ENCODE measurements at regions not wholly inside any gene's neighbourhood (a gene's known extent, or its start where the extent isn't known, plus 50 kb on each side); places are given as distances from the start of the nearest gene placed in this dataset.
"Not testable (repeated sequence)": the region's sequence is repeated elsewhere in the genome, so short reads cannot be mapped to it uniquely, and the experiment has no call there.

GRCh38 chr4:179165000-179165738, 1722.9 kb upstream of the AGA start:
- no peak overlapping the region for H3K27ac Mint-ChIP-seq
- Histone ChIP-seq H3K36me3 (ENCODE audit: control insufficient read depth in 2 of 2, extremely low read depth in 1 of 2, insufficient read depth in 1 of 2, low read length in 1 of 2) (no peaks in the 10 kb centered on the region), H3K4me3 (ENCODE audit: control insufficient read depth in 1 of 2, extremely low read depth in 1 of 2, low read length in 1 of 2) (no peak overlapping the region), H3K27me3 (replicated peaks in 1 of 2; ENCODE audit: control insufficient read depth in 2 of 2, extremely low read depth in 1 of 2, insufficient read depth in 2 of 2, low read length in 1 of 2) (no peaks in the 10 kb centered on the region), H3K4me1 (ENCODE audit: control insufficient read depth in 1 of 2, extremely low read depth in 1 of 2, insufficient read depth in 2 of 2, low read length in 2 of 2) (no peaks in the 10 kb centered on the region), H3K9me3 (peaks cover 2% of the 10 kb centered on the region), H3K27ac (ENCODE audit: low read length) (no peak overlapping the region)
- no CpG with 5 or more reads among the region's 4 CpGs for whole genome bisulfite sequencing (ENCODE audit: insufficient coverage)
- no peak for ATAC-seq (replicated peaks in 1 of 4)
- H3K36me3 Mint-ChIP-seq, result no peaks in the 10 kb centered on the region
- no peaks in the 10 kb centered on the region for H3K27me3 Mint-ChIP-seq
- no peaks in the 10 kb centered on the region for H3K4me1 Mint-ChIP-seq
- H3K4me3 Mint-ChIP-seq, result no peak overlapping the region
- ChIA-PET CTCF (interaction anchor here in 1 of 2 donors (0.6 kb wide), 1 partner anchor 145 kb away, joined by 3 read pairs; no protein-coding TSS in a partner anchor), POLR2A (no interaction called here)
- H3K9me3 Mint-ChIP-seq, result peaks cover 16 to 44% (median 22%) of the 10 kb centered on the region in 3 donors
- DNase-seq, result no peak

GRCh38 chr4:179165862-179166261, 1723.6 kb upstream of the AGA start:
- H3K4me1 ChIP-seq (ENCODE audit: control insufficient read depth in 1 of 2, extremely low read depth in 1 of 2, insufficient read depth in 2 of 2, low read length in 2 of 2), result no peaks in the 10 kb centered on the region
- Mint-ChIP-seq H3K27ac (no peak overlapping the region), H3K9me3 (peaks cover 16 to 43% (median 22%) of the 10 kb centered on the region in 3 donors), H3K4me1 (no peaks in the 10 kb centered on the region), H3K36me3 (no peaks in the 10 kb centered on the region), H3K27me3 (no peaks in the 10 kb centered on the region), H3K4me3 (no peak overlapping the region)
- WGBS (ENCODE audit: insufficient coverage), result 44% methylated on average over 2 of the region's 3 CpGs
- H3K27me3 ChIP-seq (replicated peaks in 1 of 2; ENCODE audit: control insufficient read depth in 2 of 2, extremely low read depth in 1 of 2, insufficient read depth in 2 of 2, low read length in 1 of 2), result no peaks in the 10 kb centered on the region
- POLR2A ChIA-PET, result no interaction called here
- no peak overlapping the region for H3K4me3 ChIP-seq (ENCODE audit: control insufficient read depth in 1 of 2, extremely low read depth in 1 of 2, low read length in 1 of 2)
- peaks cover 2% of the 10 kb centered on the region for H3K9me3 ChIP-seq
- no peak overlapping the region for H3K27ac ChIP-seq (ENCODE audit: low read length)
- no peak for ATAC-seq (replicated peaks in 1 of 4)
- CTCF ChIA-PET, result no interaction called here
- no peak for DNase-seq
- H3K36me3 ChIP-seq (ENCODE audit: control insufficient read depth in 2 of 2, extremely low read depth in 1 of 2, insufficient read depth in 1 of 2, low read length in 1 of 2), result no peaks in the 10 kb centered on the region

- ATAC-seq (replicated peaks in 1 of 4); H3K4me1 ChIP-seq (ENCODE audit: control insufficient read depth in 1 of 2, extremely low read depth in 1 of 2, insufficient read depth in 2 of 2, low read length in 2 of 2); H3K4me3 ChIP-seq (ENCODE audit: control insufficient read depth in 1 of 2, extremely low read depth in 1 of 2, low read length in 1 of 2); H3K27ac Mint-ChIP-seq; H3K27me3 ChIP-seq (replicated peaks in 1 of 2; ENCODE audit: control insufficient read depth in 2 of 2, extremely low read depth in 1 of 2, insufficient read depth in 2 of 2, low read length in 1 of 2); CTCF ChIA-PET; H3K36me3 Mint-ChIP-seq; H3K9me3 ChIP-seq; H3K27ac ChIP-seq (ENCODE audit: low read length); H3K4me3 Mint-ChIP-seq; DNase-seq; H3K27me3 Mint-ChIP-seq; H3K4me1 Mint-ChIP-seq; H3K36me3 ChIP-seq (ENCODE audit: control insufficient read depth in 2 of 2, extremely low read depth in 1 of 2, insufficient read depth in 1 of 2, low read length in 1 of 2); POLR2A ChIA-PET: not testable (repeated sequence)
- H3K9me3 Mint-ChIP-seq, result peaks cover 14 to 40% (median 28%) of the 10 kb centered on the region in 3 donors
- WGBS (ENCODE audit: insufficient coverage), result 83% methylated on average over 1 of the region's 5 CpGs
Observed at GRCh38 chr4:179170308-179170707, 1728.1 kb upstream of the AGA start.

GRCh38 chr4:179182741-179183140, 1740.5 kb upstream of the AGA start:
- H3K4me3 ChIP-seq (ENCODE audit: control insufficient read depth in 1 of 2, extremely low read depth in 1 of 2, low read length in 1 of 2), result no peak overlapping the region
- Mint-ChIP-seq H3K36me3 (no peaks in the 10 kb centered on the region), H3K4me1 (no peaks in the 10 kb centered on the region), H3K27ac (no peak overlapping the region), H3K9me3 (peaks cover 10 to 25% (median 14%) of the 10 kb centered on the region in 3 donors), H3K4me3 (no peak overlapping the region), H3K27me3 (no peaks in the 10 kb centered on the region)
- POLR2A ChIA-PET, result no interaction called here
- H3K27me3 ChIP-seq (replicated peaks in 1 of 2; ENCODE audit: control insufficient read depth in 2 of 2, extremely low read depth in 1 of 2, insufficient read depth in 2 of 2, low read length in 1 of 2), result no peaks in the 10 kb centered on the region
- H3K4me1 ChIP-seq (ENCODE audit: control insufficient read depth in 1 of 2, extremely low read depth in 1 of 2, insufficient read depth in 2 of 2, low read length in 2 of 2), result no peaks in the 10 kb centered on the region
- no peak for ATAC-seq (replicated peaks in 1 of 4)
- H3K27ac ChIP-seq (ENCODE audit: low read length), result no peak overlapping the region
- CTCF ChIA-PET, result no interaction called here
- H3K9me3 ChIP-seq, result no peaks in the 10 kb centered on the region
- no peaks in the 10 kb centered on the region for H3K36me3 ChIP-seq (ENCODE audit: control insufficient read depth in 2 of 2, extremely low read depth in 1 of 2, insufficient read depth in 1 of 2, low read length in 1 of 2)
- DNase-seq, result no peak

- ChIA-PET CTCF (no interaction called here), POLR2A (no interaction called here)
- no peak overlapping the region for H3K27ac ChIP-seq (ENCODE audit: low read length)
- no CpG with 5 or more reads among the region's 2 CpGs for WGBS (ENCODE audit: insufficient coverage)
- DNase-seq, result no peak
- ATAC-seq (replicated peaks in 1 of 4), result no peak
- Mint-ChIP-seq H3K27me3 (no peaks in the 10 kb centered on the region), H3K27ac (no peak overlapping the region), H3K36me3 (no peaks in the 10 kb centered on the region), H3K4me1 (no peaks in the 10 kb centered on the region), H3K4me3 (no peak overlapping the region), H3K9me3 (peaks cover 2 to 23% (median 5%) of the 10 kb centered on the region in 3 donors)
- H3K4me3 ChIP-seq (ENCODE audit: control insufficient read depth in 1 of 2, extremely low read depth in 1 of 2, low read length in 1 of 2), result no peak overlapping the region
- H3K4me1 ChIP-seq (ENCODE audit: control insufficient read depth in 1 of 2, extremely low read depth in 1 of 2, insufficient read depth in 2 of 2, low read length in 2 of 2), result no peaks in the 10 kb centered on the region
- no peaks in the 10 kb centered on the region for H3K27me3 ChIP-seq (replicated peaks in 1 of 2; ENCODE audit: control insufficient read depth in 2 of 2, extremely low read depth in 1 of 2, insufficient read depth in 2 of 2, low read length in 1 of 2)
- H3K36me3 ChIP-seq (ENCODE audit: control insufficient read depth in 2 of 2, extremely low read depth in 1 of 2, insufficient read depth in 1 of 2, low read length in 1 of 2), result no peaks in the 10 kb centered on the region
- no peaks in the 10 kb centered on the region for H3K9me3 ChIP-seq
Observed at GRCh38 chr4:179195887-179196286, 1753.7 kb upstream of the AGA start.

GRCh38 chr4:179196511-179196910, 1754.3 kb upstream of the AGA start:
- peaks cover under 1 to 23% (median 5%) of the 10 kb centered on the region in 3 donors for H3K9me3 Mint-ChIP-seq
- Histone ChIP-seq H3K4me3 (ENCODE audit: control insufficient read depth in 1 of 2, extremely low read depth in 1 of 2, low read length in 1 of 2) (no peak overlapping the region), H3K9me3 (no peaks in the 10 kb centered on the region), H3K36me3 (ENCODE audit: control insufficient read depth in 2 of 2, extremely low read depth in 1 of 2, insufficient read depth in 1 of 2, low read length in 1 of 2) (no peaks in the 10 kb centered on the region), H3K4me1 (ENCODE audit: control insufficient read depth in 1 of 2, extremely low read depth in 1 of 2, insufficient read depth in 2 of 2, low read length in 2 of 2) (no peaks in the 10 kb centered on the region), H3K27ac (ENCODE audit: low read length) (no peak overlapping the region), H3K27me3 (replicated peaks in 1 of 2; ENCODE audit: control insufficient read depth in 2 of 2, extremely low read depth in 1 of 2, insufficient read depth in 2 of 2, low read length in 1 of 2) (no peaks in the 10 kb centered on the region)
- H3K27me3 Mint-ChIP-seq, result no peaks in the 10 kb centered on the region
- ChIA-PET CTCF (no interaction called here), POLR2A (no interaction called here)
- no peak for DNase-seq
- H3K4me3 Mint-ChIP-seq, result no peak overlapping the region
- H3K36me3 Mint-ChIP-seq, result no peaks in the 10 kb centered on the region
- H3K4me1 Mint-ChIP-seq, result no peaks in the 10 kb centered on the region
- 85% methylated on average over 4 of the region's 4 CpGs for WGBS (ENCODE audit: insufficient coverage)
- H3K27ac Mint-ChIP-seq, result no peak overlapping the region
- ATAC-seq (replicated peaks in 1 of 4), result no peak

- ChIA-PET CTCF (no interaction called here), POLR2A (no interaction called here)
- Mint-ChIP-seq H3K27me3 (no peaks in the 10 kb centered on the region), H3K9me3 (peaks cover 0 to 19% (median 5%) of the 10 kb centered on the region in 3 donors), H3K4me3 (no peak overlapping the region), H3K36me3 (no peaks in the 10 kb centered on the region), H3K27ac (no peak overlapping the region), H3K4me1 (no peaks in the 10 kb centered on the region)
- ATAC-seq (replicated peaks in 1 of 4) (no peak), DNase-seq (no peak)
- no peaks in the 10 kb centered on the region for H3K4me1 ChIP-seq (ENCODE audit: control insufficient read depth in 1 of 2, extremely low read depth in 1 of 2, insufficient read depth in 2 of 2, low read length in 2 of 2)
- H3K27ac ChIP-seq (ENCODE audit: low read length), result no peak overlapping the region
- no CpG with 5 or more reads among the region's 7 CpGs for WGBS (ENCODE audit: insufficient coverage)
- H3K4me3 ChIP-seq (ENCODE audit: control insufficient read depth in 1 of 2, extremely low read depth in 1 of 2, low read length in 1 of 2), result no peak overlapping the region
- no peaks in the 10 kb centered on the region for H3K36me3 ChIP-seq (ENCODE audit: control insufficient read depth in 2 of 2, extremely low read depth in 1 of 2, insufficient read depth in 1 of 2, low read length in 1 of 2)
- H3K27me3 ChIP-seq (replicated peaks in 1 of 2; ENCODE audit: control insufficient read depth in 2 of 2, extremely low read depth in 1 of 2, insufficient read depth in 2 of 2, low read length in 1 of 2), result no peaks in the 10 kb centered on the region
- no peaks in the 10 kb centered on the region for H3K9me3 ChIP-seq
Observed at GRCh38 chr4:179200681-179201080, 1758.4 kb upstream of the AGA start.
